GM19238 (cell line): ENCODE measurements at regions not wholly inside any gene's neighbourhood (a gene's known extent, or its start where the extent isn't known, plus 50 kb on each side); places are given as distances from the start of the nearest gene placed in this dataset.
"Not testable (repeated sequence)": the region's sequence is repeated elsewhere in the genome, so short reads cannot be mapped to it uniquely, and the experiment has no call there.

ENCODE experiments used
- DNase-seq: peaks from one replicate; pipeline ENCODE4 v3.0.0; 2011; ENCODE audit warnings: low spot score; ENCODE audit not compliant: insufficient read length

DNA sequence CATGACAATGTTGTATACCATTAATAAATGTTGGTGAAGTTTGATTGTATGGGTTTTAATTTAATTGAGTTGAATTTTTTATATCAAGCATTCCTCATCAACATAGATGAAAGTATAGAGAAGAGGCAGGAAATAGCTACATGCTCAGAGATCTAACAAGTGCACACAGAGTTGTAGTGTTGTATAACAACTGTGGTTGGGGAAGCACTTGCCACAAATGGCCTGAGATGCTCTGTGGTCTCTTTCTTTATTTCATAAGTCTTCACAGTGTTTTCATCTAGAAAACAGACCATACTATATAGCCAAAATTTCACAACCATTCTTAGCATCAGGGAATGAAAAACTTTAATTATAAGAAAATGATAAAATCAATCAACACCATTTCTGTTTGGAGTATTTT lies 682.6 kb upstream of the NECTIN3 start:
- DNase-seq = no peak

DNA sequence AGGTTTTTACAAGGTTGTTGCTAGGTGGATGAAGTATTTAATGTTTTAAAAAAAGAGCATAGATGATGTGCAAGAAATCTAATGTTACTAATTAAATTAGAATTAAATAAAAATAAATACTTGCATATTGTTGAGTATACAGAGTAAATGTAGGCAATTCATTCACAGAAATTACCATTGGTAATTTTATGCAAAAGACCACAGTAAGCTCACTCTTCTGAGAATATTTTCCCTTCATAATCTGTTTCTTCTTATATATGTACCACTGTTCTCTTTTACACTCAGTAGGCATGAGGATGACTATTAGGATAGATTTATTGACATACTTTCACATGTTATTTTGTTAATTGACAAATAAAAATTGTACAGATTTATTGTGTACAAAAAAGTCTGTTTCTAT lies 681.2 kb upstream of the NECTIN3 start:
- DNase-seq = no peak

DNA sequence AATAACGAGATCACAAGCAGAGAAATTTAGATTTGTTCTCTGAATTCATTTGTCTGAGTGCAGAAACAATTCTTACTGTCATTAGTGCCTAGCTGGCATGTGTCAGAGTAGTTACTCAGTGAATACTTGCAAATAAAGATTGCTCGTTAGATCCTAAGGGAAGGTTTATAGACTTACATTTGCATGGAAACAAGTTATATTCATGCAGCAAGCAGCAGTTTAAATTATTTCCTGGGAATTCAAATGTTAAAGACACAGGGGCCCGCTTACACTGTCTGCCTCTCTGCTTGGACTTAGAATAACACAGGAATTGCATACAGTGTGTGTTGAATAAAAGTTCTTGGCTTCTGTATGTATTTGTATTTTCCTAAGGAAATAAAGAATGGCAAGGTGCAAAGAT lies 680.6 kb upstream of the NECTIN3 start:
- no peak for DNase-seq

DNA sequence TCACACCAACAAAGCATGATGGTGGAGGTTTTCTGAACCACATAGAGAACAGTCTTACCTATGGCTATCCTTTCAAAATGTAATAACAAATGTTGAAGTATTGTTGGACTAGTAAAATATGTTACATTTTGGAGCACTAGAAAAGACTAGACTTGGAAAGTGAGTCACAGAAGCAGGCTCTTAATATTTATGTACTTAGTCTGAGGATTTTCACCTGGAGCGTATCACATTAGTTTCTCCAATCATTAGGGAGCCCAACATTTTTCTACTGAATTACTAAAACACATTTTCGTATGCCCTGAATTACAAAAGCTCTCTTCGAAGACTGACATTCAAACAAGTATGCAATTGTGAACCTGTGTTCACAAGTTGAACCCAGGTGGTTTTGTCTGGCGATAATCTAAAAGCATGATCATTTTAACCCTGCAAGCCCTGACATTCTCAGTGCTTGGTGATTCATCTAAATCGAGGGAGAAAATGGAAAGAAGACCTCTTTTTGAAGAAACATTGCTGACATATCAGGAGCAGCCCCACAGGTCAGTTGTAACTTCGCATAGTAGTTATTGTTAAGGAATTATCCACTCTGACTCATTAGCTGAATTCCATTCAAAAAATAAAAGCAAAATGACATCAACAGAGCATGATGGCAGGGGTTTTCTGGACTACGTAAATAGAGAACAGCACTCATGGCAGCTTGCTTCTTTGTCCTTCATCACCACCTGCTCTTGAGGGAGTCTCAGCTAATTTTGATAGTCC lies 679.8 kb upstream of the NECTIN3 start:
- no peak for DNase-seq

- DNase-seq = no peak
Observed at GRCh38 chr3:110393941-110394340, 677.7 kb upstream of the NECTIN3 start.

GRCh38 chr3:110397115-110397514 lies 674.5 kb upstream of the NECTIN3 start:
- no peak for DNase-seq

GRCh38 chr3:110400315-110400714 lies 671.3 kb upstream of the NECTIN3 start:
- no peak for DNase-seq

GRCh38 chr3:110405830-110406585 lies 665.6 kb upstream of the NECTIN3 start:
- DNase-seq = no peak

- DNase-seq = no peak
Observed at GRCh38 chr3:110413266-110413665, 658.4 kb upstream of the NECTIN3 start.

DNA sequence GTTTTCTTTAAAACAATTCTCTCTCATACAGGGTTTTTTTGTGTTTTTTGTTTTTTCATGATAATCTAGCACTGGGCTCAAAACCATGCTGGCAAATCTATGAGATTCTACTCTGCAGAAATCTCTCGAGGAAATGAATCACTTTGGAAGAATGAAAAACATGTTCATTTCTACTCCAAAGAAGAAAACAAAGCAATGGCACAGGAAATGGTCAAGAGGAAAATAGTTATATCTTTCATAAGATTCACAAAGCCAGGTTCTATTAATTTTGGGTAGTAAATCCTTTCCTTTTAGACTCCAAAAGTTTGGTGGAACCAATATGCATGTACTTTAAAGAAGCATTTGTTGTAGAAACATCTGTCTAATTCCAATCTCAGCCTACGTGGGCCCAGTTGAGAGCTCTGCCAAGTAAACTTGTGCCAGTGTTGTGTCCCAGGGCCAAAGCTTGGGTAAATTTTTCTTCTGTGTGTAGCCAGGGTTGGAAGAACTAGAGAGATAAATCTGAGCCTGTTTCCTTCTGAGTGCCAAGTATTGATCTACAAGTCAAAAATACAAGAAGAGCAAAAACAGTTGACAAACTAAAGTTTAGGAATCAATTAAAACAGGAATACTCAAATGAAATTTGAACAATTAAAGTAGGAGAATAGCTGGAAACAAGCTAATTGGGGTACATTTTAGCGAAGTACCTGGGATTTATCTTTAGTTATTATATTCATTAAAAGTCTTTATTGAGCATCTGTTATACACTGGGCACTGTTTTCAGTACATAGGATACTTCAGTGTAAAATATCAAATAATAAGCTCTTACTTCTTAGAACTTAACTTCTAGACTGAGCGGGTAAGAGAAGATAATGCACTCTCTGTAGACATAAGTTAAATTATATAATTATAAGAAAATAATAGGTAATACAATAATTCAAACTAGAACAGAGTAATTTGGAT lies 657.5 kb upstream of the NECTIN3 start:
- no peak for DNase-seq

- DNase-seq = no peak
Observed at GRCh38 chr3:110414855-110415254, 656.8 kb upstream of the NECTIN3 start.

- DNase-seq = no peak
Observed at GRCh38 chr3:110419096-110419495, 652.5 kb upstream of the NECTIN3 start.

DNA sequence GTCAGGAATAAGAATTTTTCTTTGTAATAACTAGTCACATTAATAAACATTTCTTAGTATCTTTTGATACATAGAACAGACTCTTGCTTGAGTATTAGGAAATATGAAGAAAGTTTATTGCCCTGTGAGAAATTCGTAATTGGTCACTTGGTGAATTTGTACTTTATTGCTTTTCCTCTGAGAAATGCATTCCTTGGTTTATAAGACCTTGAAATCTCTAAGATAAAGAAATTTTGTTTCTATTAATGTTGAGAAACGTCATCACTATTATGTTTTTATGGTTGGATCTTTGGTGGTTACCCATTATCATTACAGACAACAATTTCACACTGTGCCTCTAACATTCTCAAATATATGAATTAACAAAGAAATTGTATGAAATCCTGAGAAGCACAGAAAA lies 652.0 kb upstream of the NECTIN3 start:
- DNase-seq = no peak

DNA sequence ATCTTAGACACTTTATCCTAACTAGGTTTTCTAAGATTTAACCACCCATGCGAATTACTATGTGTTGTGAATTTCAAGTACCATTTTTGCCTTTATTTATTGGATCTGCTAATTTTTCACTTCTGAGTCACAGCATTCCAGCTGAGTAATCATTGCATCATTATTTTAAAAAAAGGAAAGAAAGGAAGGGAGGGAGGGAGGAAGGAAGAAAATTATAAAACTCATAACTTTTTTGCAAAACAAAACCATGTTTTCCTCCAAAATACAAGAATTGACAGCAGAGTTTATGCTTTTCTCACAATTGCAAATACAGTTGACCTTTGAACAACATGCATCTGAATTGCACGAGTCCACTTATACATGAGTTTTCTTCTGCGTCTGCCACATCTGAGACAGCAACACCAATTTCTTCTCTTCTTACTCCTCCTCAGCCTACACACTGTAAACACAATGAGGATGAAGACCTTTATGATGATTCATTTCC lies 651.4 kb upstream of the NECTIN3 start:
- DNase-seq = no peak

DNA sequence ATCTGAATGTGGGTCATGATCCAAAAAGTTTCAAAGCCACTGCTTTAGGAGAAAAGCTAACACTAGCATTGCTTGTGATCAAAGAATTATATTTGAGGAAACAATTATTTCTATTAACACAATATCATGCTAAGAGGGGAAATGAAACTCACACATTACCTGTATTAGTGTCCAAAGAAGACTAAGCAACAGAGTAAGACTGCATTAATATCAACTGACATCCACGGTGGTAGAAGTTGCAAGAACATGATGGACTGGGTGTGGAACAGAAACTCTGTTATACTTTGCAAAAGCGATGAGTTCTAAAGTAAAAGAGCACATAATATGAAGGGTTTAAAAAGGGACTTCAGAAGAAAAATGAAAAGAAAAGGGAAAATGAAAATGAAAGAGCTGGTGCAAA lies 648.3 kb upstream of the NECTIN3 start:
- no peak for DNase-seq

DNA sequence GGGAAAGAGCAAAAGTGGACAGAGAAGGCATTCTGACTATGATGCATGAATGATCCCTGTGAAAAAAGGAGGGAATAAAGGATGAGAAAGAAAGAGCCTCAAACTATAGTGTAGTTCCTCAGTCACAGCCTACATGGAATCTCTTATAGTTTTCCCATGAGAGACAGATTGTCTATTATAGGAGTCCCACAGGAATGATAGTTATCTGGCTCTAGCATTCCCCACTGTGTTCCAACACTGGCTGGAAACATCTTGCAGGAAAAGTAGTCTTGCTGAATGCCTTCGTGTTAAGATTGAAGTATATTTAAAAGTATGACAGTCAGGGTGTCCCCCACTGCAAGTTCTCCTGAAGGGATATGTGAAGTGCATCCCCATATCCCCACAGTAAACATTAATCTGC lies 641.5 kb upstream of the NECTIN3 start:
- DNase-seq = no peak

GRCh38 chr3:110436209-110436608 lies 635.4 kb upstream of the NECTIN3 start:
- DNase-seq = no peak

DNA sequence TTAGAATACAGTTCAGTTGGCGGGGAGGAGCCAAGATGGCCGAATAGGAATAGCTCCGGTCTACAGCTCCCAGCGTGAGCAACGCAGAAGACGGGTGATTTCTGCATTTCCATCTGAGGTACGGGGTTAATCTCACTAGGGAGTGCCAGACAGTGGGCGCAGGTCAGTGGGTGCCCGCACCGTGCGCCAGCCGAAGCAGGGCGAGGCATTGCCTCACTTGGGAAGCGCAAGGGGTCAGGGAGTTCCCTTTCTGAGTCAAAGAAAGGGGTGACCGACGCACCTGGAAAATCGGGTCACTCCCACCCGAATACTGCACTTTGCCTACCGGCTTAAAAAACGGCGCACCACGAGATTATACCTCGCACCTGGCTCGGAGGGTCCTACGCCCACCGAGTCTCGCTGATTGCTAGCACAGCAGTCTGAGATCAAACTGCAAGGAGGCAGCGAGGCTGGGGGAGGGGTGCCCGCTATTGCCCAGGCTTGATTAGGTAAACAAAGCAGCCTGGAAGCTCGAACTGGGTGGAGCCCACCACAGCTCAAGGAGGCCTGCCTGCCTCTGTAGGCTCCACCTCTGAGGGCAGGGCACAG lies 631.5 kb upstream of the NECTIN3 start:
- not testable (repeated sequence) for DNase-seq

DNA sequence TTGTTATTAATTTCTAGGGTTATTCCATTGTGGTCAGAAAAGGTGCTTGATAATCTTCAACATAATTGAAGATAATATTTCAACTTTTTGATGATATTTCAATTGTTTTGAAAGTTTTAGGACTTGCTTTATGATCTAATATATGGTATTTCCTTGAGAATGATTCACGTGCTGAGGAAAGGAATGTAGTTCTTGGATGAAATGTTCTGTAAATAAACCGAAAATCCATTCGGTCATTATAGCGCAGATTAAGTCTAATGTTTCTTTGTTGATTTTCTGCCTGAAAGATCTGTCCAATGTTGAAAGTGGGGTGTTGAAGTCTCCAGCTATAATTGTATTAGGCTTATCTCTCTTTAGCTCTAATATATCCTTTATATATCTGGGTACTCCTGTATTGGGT lies 617.5 kb upstream of the NECTIN3 start:
- DNase-seq = no peak

DNA sequence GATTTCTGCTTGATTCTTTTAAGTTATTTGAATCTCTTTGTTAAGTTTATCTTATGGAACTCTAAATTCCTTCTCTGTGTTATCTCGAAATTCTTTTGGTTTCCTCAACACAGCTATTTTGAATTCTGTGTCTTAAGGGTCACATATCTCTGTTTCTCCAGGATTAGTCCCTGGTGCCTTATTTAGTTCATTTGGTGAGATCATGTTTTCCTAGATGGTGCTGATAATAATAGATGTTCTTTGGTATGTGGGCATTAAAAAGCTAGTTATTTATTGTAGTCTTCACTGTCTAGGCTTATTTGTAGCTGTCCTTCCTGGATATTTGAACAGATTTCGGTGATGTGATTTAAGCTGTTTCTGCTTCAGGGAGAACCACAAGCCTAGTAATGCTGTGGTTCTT lies 615.6 kb upstream of the NECTIN3 start:
- DNase-seq = no peak

GRCh38 chr3:110456438-110457138 lies 615.0 kb upstream of the NECTIN3 start:
- DNase-seq = no peak
